HEK293T (cell line): ENCODE measurements at regions not wholly inside any gene's neighbourhood (a gene's known extent, or its start where the extent isn't known, plus 50 kb on each side); places are given as distances from the start of the nearest gene placed in this dataset.

ENCODE experiments used
- ARNT ChIP-seq: fragments of 450-650 bp; IDR thresholded peaks from 2 replicates; pipeline ENCODE4 v1.6.1; 2017; ENCODE audit warnings: mild to moderate bottlenecking
- CTBP1 ChIP-seq: fragments of 450-650 bp; IDR thresholded peaks from 2 replicates; pipeline ENCODE4 v1.6.1; 2016; ENCODE audit warnings: borderline replicate concordance
- ELF4 ChIP-seq: fragments of 450-650 bp; IDR thresholded peaks from 2 replicates; pipeline ENCODE4 v1.6.1; 2017; ENCODE audit warnings: antibody characterized with exemption
- FOXK2 ChIP-seq: fragments of 450-650 bp; IDR thresholded peaks from 2 replicates; pipeline ENCODE4 v1.6.1; 2016; ENCODE audit warnings: mild to moderate bottlenecking
- FOXM1 ChIP-seq: fragments of 450-650 bp; IDR thresholded peaks from 2 replicates; pipeline ENCODE4 v1.6.1; 2017; ENCODE audit warnings: mild to moderate bottlenecking, borderline replicate concordance
- HDGF ChIP-seq: fragments of 450-650 bp; IDR thresholded peaks from 2 replicates; pipeline ENCODE4 v1.6.1; 2017; ENCODE audit warnings: antibody characterized with exemption, borderline replicate concordance
- L3MBTL2 ChIP-seq: fragments of 450-650 bp; conservative IDR thresholded peaks from 2 replicates; pipeline ENCODE4 v1.6.1; 2016; ENCODE audit warnings: mild to moderate bottlenecking
- LEF1 ChIP-seq: fragments of 450-650 bp; IDR thresholded peaks from 2 replicates; pipeline ENCODE4 v1.6.1; 2017; ENCODE audit warnings: mild to moderate bottlenecking, borderline replicate concordance
- SP1 ChIP-seq: fragments of 450-650 bp; IDR thresholded peaks from 2 replicates; pipeline ENCODE4 v1.6.1; 2017
- SUZ12 ChIP-seq: fragments of 450-650 bp; IDR thresholded peaks from 2 replicates; pipeline ENCODE4 v1.6.1; 2016; ENCODE audit warnings: mild to moderate bottlenecking
- TARDBP ChIP-seq: fragments of 450-650 bp; IDR thresholded peaks from 2 replicates; pipeline ENCODE4 v1.6.1; 2016
- ZNF384 ChIP-seq: fragments of 450-650 bp; IDR thresholded peaks from 2 replicates; pipeline ENCODE4 v1.6.1; 2016
- TF ChIP-seq, protein P1 (sequence below): fragments of 450-650 bp; IDR thresholded peaks from 2 replicates; pipeline ENCODE4 v1.6.1; 2016

GRCh38 chr22:44554411-44554810, 56.4 kb upstream of the RTL6 start:
- no peak for TF ChIP-seq FOXM1
- TF ChIP-seq SP1: no peak
- TF ChIP-seq FOXK2: no peak
- TF ChIP-seq L3MBTL2: no peak
- TF ChIP-seq CTBP1: no peak
- no peak for TF ChIP-seq TARDBP
- no peak for TF ChIP-seq HDGF
- no peak for TF ChIP-seq LEF1
- TF ChIP-seq ARNT: no peak
- TF ChIP-seq, protein P1, sequence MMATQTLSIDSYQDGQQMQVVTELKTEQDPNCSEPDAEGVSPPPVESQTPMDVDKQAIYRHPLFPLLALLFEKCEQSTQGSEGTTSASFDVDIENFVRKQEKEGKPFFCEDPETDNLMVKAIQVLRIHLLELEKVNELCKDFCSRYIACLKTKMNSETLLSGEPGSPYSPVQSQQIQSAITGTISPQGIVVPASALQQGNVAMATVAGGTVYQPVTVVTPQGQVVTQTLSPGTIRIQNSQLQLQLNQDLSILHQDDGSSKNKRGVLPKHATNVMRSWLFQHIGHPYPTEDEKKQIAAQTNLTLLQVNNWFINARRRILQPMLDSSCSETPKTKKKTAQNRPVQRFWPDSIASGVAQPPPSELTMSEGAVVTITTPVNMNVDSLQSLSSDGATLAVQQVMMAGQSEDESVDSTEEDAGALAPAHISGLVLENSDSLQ: no peak
- no peak for TF ChIP-seq SUZ12
- TF ChIP-seq ZNF384: no peak
- TF ChIP-seq ELF4: no peak
